SK-N-SH treated with all-trans-retinoic acid at 6 μM for 48 hours (cell line): ENCODE measurements at regions not wholly inside any gene's neighbourhood (a gene's known extent, or its start where the extent isn't known, plus 50 kb on each side); places are given as distances from the start of the nearest gene placed in this dataset.

Experiments used
- ARNTL ChIP-seq: fragments of 450-650 bp; formaldehyde crosslinking; IDR thresholded peaks from 2 replicates; pipeline ENCODE4 v1.5.0; 2020; ENCODE audit warnings: low read depth, mild to moderate bottlenecking, moderate library complexity, borderline replicate concordance
- CREB5 ChIP-seq: fragments of 250-450 bp; sonication (Bioruptor Pico); IDR thresholded peaks from 2 replicates; pipeline ENCODE4 v1.5.1; 2020; ENCODE audit warnings: low read depth, mild to moderate bottlenecking, moderate library complexity
- ISL1 ChIP-seq: fragments of 250-450 bp; sonication (Bioruptor Pico); IDR thresholded peaks from 2 replicates; pipeline ENCODE4 v2.1.2; 2022; ENCODE audit warnings: mild to moderate bottlenecking, moderate library complexity
- PPARA ChIP-seq: fragments of 250-450 bp; sonication (Bioruptor Pico); IDR thresholded peaks from 2 replicates; pipeline ENCODE4 v1.5.0; 2020; ENCODE audit warnings: mild to moderate bottlenecking, borderline replicate concordance
- ZFP30 ChIP-seq: fragments of 450-650 bp; formaldehyde crosslinking; IDR thresholded peaks from 2 replicates; pipeline ENCODE4 v1.5.0; 2022; ENCODE audit warnings: mild to moderate bottlenecking, moderate library complexity
- ZNF565 ChIP-seq: fragments of 450-650 bp; formaldehyde crosslinking; conservative IDR thresholded peaks from 2 replicates; pipeline ENCODE4 v1.5.0; 2020; ENCODE audit warnings: low read depth, mild to moderate bottlenecking, moderate library complexity
- ZNF70 ChIP-seq: fragments of 450-650 bp; formaldehyde crosslinking; IDR thresholded peaks from 2 replicates; pipeline ENCODE4 v1.5.0; 2020; ENCODE audit warnings: mild to moderate bottlenecking, moderate library complexity
- TF ChIP-seq, protein P1 (sequence below): fragments of 250-450 bp; sonication (Bioruptor Pico); IDR thresholded peaks from 2 replicates; pipeline ENCODE4 v1.8.0; 2021; ENCODE audit warnings: low read depth, mild to moderate bottlenecking, moderate library complexity, borderline replicate concordance
- TF ChIP-seq, protein P2 (sequence below): fragments of 250-450 bp; sonication (Bioruptor Pico); IDR thresholded peaks from 2 replicates; pipeline ENCODE4 v1.8.0; 2020; ENCODE audit warnings: mild to moderate bottlenecking, moderate library complexity, borderline replicate concordance
- TF ChIP-seq, protein P3 (sequence below): fragments of 250-450 bp; sonication (Bioruptor Pico); IDR thresholded peaks from 2 replicates; pipeline ENCODE4 v1.5.0; 2020; ENCODE audit warnings: mild to moderate bottlenecking, moderate library complexity
- TF ChIP-seq, protein P4 (sequence below): fragments of 250-450 bp; sonication (Bioruptor Pico); IDR thresholded peaks from 2 replicates; pipeline ENCODE4 v1.5.1; 2021; ENCODE audit warnings: mild to moderate bottlenecking, moderate library complexity

DNA sequence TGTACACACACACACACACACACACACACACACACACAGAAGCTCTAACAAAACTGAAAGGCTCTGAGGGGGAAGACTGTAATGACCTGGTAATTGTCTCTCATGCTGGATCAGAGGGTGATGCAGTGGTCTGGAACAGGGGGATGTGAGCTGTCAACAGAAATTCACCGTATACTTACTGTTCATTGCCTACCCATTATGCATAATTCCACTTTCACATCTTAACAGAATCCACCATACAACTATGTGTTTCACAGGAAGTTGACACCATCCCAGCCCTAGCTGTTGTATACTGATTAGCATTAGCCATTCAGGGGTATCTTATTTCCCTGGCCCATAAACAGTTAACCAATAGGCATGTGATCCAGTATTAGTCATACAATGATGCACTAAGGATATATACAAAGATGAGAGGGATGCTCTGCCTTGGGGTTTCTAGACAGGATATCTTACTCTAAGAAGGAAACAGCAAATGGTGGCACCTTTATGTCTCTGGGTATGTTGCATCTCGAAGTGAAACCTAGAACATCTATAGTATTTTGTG, 396.5 kb upstream of the BRINP1 start:
- TF ChIP-seq, protein P1, sequence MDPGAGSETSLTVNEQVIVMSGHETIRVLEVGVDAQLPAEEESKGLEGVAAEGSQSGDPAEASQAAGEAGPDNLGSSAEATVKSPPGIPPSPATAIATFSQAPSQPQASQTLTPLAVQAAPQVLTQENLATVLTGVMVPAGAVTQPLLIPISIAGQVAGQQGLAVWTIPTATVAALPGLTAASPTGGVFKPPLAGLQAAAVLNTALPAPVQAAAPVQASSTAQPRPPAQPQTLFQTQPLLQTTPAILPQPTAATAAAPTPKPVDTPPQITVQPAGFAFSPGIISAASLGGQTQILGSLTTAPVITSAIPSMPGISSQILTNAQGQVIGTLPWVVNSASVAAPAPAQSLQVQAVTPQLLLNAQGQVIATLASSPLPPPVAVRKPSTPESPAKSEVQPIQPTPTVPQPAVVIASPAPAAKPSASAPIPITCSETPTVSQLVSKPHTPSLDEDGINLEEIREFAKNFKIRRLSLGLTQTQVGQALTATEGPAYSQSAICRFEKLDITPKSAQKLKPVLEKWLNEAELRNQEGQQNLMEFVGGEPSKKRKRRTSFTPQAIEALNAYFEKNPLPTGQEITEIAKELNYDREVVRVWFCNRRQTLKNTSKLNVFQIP (CRISPR knock-in tag) = no peak
- TF ChIP-seq, protein P2, sequence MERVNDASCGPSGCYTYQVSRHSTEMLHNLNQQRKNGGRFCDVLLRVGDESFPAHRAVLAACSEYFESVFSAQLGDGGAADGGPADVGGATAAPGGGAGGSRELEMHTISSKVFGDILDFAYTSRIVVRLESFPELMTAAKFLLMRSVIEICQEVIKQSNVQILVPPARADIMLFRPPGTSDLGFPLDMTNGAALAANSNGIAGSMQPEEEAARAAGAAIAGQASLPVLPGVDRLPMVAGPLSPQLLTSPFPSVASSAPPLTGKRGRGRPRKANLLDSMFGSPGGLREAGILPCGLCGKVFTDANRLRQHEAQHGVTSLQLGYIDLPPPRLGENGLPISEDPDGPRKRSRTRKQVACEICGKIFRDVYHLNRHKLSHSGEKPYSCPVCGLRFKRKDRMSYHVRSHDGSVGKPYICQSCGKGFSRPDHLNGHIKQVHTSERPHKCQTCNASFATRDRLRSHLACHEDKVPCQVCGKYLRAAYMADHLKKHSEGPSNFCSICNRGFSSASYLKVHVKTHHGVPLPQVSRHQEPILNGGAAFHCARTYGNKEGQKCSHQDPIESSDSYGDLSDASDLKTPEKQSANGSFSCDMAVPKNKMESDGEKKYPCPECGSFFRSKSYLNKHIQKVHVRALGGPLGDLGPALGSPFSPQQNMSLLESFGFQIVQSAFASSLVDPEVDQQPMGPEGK = no peak
- no peak for TF ChIP-seq ARNTL (CRISPR knock-in tag)
- TF ChIP-seq ISL1 = no peak
- no peak for TF ChIP-seq CREB5 (CRISPR knock-in tag)
- no peak for TF ChIP-seq ZNF70 (CRISPR knock-in tag)
- no peak for TF ChIP-seq ZNF565 (CRISPR knock-in tag)
- TF ChIP-seq, protein P3, sequence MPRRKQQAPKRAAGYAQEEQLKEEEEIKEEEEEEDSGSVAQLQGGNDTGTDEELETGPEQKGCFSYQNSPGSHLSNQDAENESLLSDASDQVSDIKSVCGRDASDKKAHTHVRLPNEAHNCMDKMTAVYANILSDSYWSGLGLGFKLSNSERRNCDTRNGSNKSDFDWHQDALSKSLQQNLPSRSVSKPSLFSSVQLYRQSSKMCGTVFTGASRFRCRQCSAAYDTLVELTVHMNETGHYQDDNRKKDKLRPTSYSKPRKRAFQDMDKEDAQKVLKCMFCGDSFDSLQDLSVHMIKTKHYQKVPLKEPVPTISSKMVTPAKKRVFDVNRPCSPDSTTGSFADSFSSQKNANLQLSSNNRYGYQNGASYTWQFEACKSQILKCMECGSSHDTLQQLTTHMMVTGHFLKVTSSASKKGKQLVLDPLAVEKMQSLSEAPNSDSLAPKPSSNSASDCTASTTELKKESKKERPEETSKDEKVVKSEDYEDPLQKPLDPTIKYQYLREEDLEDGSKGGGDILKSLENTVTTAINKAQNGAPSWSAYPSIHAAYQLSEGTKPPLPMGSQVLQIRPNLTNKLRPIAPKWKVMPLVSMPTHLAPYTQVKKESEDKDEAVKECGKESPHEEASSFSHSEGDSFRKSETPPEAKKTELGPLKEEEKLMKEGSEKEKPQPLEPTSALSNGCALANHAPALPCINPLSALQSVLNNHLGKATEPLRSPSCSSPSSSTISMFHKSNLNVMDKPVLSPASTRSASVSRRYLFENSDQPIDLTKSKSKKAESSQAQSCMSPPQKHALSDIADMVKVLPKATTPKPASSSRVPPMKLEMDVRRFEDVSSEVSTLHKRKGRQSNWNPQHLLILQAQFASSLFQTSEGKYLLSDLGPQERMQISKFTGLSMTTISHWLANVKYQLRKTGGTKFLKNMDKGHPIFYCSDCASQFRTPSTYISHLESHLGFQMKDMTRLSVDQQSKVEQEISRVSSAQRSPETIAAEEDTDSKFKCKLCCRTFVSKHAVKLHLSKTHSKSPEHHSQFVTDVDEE (CRISPR knock-in tag) = no peak
- TF ChIP-seq, protein P4, sequence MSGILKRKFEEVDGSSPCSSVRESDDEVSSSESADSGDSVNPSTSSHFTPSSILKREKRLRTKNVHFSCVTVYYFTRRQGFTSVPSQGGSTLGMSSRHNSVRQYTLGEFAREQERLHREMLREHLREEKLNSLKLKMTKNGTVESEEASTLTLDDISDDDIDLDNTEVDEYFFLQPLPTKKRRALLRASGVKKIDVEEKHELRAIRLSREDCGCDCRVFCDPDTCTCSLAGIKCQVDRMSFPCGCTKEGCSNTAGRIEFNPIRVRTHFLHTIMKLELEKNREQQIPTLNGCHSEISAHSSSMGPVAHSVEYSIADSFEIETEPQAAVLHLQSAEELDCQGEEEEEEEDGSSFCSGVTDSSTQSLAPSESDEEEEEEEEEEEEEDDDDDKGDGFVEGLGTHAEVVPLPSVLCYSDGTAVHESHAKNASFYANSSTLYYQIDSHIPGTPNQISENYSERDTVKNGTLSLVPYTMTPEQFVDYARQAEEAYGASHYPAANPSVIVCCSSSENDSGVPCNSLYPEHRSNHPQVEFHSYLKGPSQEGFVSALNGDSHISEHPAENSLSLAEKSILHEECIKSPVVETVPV (CRISPR knock-in tag) = no peak
- TF ChIP-seq PPARA (CRISPR knock-in tag) = no peak
- no peak for TF ChIP-seq ZFP30 (CRISPR knock-in tag)
